ENCODE measurements at regions not wholly inside any gene's neighbourhood (a gene's known extent, or its start where the extent isn't known, plus 50 kb on each side); places are given as distances from the start of the nearest gene placed in this dataset.

DNA sequence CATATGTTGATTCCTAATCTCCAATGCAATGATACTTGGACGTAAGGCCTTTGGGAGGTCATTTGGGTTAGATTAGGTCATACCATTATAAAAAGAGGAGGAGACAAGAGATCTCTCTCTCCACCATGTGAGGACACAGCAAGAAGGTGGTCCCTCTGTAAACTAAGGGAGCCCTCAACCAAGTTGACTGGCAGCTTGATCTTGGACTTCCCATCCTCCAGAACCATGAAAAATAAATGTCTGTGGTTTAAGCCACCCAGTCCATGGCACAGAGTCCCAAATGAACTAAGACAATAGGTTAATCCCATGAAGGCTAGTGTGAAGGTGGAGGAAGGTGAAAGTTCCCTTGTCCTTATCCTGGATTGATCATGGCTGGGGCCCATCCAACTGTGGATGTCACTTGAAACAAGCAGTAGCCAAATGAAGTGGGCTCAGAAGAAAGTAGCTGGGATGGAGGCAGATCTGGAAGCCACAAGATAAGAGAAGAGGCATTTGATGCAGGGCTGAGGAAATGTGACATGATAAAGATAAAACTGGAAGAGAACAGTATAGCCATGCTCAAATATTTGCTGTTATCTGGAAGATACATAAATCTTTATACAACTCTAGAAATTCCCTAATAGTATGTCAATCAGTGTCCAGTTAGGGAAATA lies 99.9 kb downstream of the BANF2 start:
- Histone ChIP-seq H3K4me2 (ENCODE audit: low read length) (no peak overlapping the region), H3K9me3 (ENCODE audit: low read length) (no peaks in the 10 kb centered on the region), H3K79me2 (replicated peaks; ENCODE audit: insufficient read depth, low read length) (no peaks in the 10 kb centered on the region), H3K27ac (ENCODE audit: low read length) (no peak overlapping the region), H4K20me1 (ENCODE audit: insufficient read depth) (no peaks in the 10 kb centered on the region), H3K9me2 (ENCODE audit: insufficient read depth, low read length) (no peaks in the 10 kb centered on the region), H3F3A (ENCODE audit: insufficient read depth, low read length, poor library complexity, severe bottlenecking) (no peaks in the 10 kb centered on the region), H3K36me3 (ENCODE audit: insufficient read depth, low read length) (no peaks in the 10 kb centered on the region), H3K27me3 (ENCODE audit: insufficient read depth, low read depth, low read length) (no peaks in the 10 kb centered on the region), H2AFZ (ENCODE audit: low read depth, low read length) (no peak overlapping the region), H3K9ac (ENCODE audit: low read length) (no peak overlapping the region), H3K4me3 (ENCODE audit: low read length) (no peak overlapping the region)
- TF ChIP-seq, protein P1, sequence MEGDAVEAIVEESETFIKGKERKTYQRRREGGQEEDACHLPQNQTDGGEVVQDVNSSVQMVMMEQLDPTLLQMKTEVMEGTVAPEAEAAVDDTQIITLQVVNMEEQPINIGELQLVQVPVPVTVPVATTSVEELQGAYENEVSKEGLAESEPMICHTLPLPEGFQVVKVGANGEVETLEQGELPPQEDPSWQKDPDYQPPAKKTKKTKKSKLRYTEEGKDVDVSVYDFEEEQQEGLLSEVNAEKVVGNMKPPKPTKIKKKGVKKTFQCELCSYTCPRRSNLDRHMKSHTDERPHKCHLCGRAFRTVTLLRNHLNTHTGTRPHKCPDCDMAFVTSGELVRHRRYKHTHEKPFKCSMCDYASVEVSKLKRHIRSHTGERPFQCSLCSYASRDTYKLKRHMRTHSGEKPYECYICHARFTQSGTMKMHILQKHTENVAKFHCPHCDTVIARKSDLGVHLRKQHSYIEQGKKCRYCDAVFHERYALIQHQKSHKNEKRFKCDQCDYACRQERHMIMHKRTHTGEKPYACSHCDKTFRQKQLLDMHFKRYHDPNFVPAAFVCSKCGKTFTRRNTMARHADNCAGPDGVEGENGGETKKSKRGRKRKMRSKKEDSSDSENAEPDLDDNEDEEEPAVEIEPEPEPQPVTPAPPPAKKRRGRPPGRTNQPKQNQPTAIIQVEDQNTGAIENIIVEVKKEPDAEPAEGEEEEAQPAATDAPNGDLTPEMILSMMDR (IDR thresholded peaks at IDR 0.05; ENCODE audit: poor library complexity, severe bottlenecking), result no peak
- TF ChIP-seq REST (IDR thresholded peaks at IDR 0.05; ENCODE audit: borderline replicate concordance), result no peak
- TF ChIP-seq EZH2 (IDR thresholded peaks at IDR 0.05; ENCODE audit: borderline replicate concordance, insufficient read depth, low read length, poor library complexity, severe bottlenecking), result no peak
- no peak for TF ChIP-seq TAF1 (IDR thresholded peaks at IDR 0.05; ENCODE audit: low read depth)
- no peak for TF ChIP-seq POLR2AphosphoS5 (IDR thresholded peaks at IDR 0.05)
- no peak for TF ChIP-seq MXI1 (conservative IDR thresholded peaks at IDR 0.05; ENCODE audit: poor library complexity, severe bottlenecking)
- TF ChIP-seq EP300 (conservative IDR thresholded peaks at IDR 0.05; ENCODE audit: poor library complexity, severe bottlenecking), result no peak
- no peak for TF ChIP-seq RAD21 (conservative IDR thresholded peaks at IDR 0.05)
- no peak for TF ChIP-seq SMC3 (conservative IDR thresholded peaks at IDR 0.05; ENCODE audit: poor library complexity)

GRCh38 chr20:17798601-17799000 lies 98.8 kb downstream of the BANF2 start:
- Histone ChIP-seq H3K9ac (ENCODE audit: low read length) (no peak overlapping the region), H3K4me3 (ENCODE audit: low read length) (no peak overlapping the region), H3K9me2 (ENCODE audit: insufficient read depth, low read length) (no peaks in the 10 kb centered on the region), H4K20me1 (ENCODE audit: insufficient read depth) (no peaks in the 10 kb centered on the region), H3K27me3 (ENCODE audit: insufficient read depth, low read depth, low read length) (no peaks in the 10 kb centered on the region), H3K36me3 (ENCODE audit: insufficient read depth, low read length) (no peaks in the 10 kb centered on the region), H3F3A (ENCODE audit: insufficient read depth, low read length, poor library complexity, severe bottlenecking) (no peaks in the 10 kb centered on the region), H3K9me3 (ENCODE audit: low read length) (no peaks in the 10 kb centered on the region), H3K27ac (ENCODE audit: low read length) (no peak overlapping the region), H2AFZ (ENCODE audit: low read depth, low read length) (no peak overlapping the region), H3K79me2 (replicated peaks; ENCODE audit: insufficient read depth, low read length) (no peaks in the 10 kb centered on the region), H3K4me2 (ENCODE audit: low read length) (no peak overlapping the region)
- TF ChIP-seq, protein P1 (IDR thresholded peaks at IDR 0.05; ENCODE audit: poor library complexity, severe bottlenecking), result no peak

All from neural cell (in vitro differentiated cells).